ENCODE measurements at regions not wholly inside any gene's neighbourhood (a gene's known extent, or its start where the extent isn't known, plus 50 kb on each side); places are given as distances from the start of the nearest gene placed in this dataset.

DNA sequence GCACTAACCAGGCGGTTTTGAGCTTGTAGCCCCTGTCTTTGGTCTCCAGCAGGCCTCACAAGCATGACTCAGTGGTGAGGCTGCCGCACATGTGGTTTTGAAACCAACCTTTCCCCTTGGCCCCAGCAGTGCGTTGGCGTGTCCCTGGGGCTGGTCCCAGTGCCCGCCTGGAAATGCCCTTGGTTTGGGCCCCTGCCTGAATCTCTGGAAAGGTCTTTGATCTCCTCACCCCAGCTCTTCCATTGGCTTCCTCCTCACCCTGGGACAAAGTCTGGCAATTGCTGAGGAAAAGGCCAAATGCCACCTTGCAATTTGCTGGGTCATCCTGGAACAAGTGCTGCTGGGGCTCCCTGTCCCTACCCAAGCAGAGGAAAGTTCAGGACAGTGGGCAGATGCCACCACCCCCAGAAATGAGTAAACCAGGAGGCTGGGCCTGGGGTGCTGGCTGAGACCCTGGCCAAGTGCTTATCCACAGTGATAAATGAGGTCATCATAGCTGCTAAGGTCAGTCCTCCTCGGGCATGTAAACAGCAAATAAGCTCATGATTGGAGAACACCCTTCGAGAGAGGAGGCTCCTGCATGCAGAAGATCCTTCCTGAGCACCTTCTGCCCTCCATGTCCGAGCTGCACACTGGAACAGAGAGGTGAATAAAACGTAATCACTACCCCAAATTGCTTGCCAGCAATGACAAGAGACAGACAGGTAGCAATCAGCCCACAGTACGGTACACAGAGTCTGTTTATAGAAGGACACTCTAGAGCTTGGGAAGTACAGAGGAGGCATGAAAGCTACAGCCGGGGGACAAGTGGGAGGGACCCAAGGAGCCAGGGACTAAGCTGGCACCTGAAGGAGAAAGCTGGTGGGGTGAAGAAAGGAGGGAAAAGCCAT lies 98.9 kb upstream of the CPEB4 start:
- intact Hi-C loops (cut with micrococcal nuclease) = no loop called here
- no peak for DNase-seq
- ATAC-seq = peak; percentile 25

DNA sequence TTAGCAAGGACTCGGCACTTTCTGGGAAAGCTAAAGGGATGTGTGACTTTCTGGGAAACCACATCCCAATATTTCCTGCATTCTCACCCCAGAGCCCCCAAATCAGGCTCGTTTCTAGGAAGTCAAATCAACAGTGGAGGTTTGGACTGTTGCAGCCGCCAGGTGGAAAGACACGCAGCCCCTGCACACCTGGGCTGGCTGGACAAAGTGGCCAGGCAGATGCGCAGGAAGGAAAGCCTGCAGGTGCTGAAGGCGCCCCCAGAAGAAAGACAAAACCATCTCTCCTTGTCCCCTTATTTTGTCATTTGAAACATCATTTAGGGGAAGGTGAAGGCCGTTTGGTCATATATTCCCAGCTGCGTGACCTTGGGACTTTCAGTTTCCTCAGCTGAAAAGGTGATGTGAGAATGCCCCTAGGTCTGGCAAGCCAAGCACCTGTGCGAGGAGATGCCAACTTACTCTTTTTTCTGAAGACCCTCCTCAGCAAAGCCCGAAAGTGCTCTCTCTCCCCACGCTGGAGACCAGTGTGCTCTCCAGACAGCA lies 97.9 kb upstream of the CPEB4 start:
- intact Hi-C loops (cut with micrococcal nuclease) = no loop called here

DNA sequence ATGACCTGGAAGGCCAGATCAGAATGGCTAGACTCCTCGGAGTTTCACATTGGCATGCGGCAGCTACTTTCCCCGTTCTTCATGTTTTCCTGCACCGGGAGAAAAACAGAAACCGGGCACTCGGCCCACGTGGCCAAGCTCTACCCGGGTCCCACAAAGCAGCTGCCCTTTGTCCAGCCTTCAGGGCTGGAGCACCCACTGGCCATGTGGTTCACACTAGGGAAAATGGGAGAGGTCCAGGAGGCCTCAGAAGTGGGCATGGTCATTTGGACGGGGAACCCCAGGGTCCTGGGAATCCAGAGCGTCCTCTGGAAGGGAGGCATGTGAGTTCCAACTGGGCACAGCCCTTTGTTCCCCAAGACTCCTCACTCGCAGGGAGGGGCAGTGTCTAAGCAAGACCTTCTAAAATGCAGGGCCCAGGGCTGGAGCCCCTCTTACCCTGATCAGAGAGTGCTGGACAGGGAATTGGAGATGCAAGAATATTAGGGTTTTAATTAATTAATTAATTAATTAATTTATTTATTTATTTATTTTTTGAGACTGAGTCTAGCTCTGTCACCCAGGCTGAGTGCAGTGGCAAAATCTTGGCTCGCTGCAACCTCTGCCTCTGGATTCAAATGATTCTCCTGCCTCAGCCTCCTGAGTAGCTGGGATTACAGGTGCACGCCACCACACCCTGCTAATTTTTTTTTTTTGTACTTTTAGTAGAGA lies 97.2 kb upstream of the CPEB4 start:
- ATAC-seq (no peak), DNase-seq (no peak)
- intact Hi-C loops (cut with micrococcal nuclease) = no loop called here

More for the DNA sequence above, 97.9 kb upstream of the CPEB4 start:
- ATAC-seq (no peak), DNase-seq (no peak)

DNA sequence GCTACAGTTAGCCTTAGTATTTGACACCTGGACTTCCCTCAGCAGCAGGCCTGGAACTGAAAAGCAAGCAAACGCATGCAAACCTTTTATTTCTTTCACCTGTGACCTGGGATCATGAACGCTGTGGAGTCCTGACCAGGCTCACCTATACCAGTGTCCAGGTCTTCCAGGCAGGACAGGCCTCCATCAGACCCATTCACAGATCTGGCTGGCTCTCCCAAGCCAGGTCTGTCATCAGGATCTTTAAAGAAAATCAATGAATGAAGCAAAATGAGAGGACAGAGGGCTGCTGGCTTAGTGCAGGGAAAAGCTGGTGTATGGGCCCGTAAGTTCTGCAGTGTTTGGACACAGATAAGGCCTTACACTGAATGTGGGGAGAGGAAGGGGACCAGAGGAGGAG lies 96.3 kb upstream of the CPEB4 start:
- intact Hi-C loops (cut with micrococcal nuclease) = no loop called here
- no peak for ATAC-seq
- no peak for DNase-seq

DNA sequence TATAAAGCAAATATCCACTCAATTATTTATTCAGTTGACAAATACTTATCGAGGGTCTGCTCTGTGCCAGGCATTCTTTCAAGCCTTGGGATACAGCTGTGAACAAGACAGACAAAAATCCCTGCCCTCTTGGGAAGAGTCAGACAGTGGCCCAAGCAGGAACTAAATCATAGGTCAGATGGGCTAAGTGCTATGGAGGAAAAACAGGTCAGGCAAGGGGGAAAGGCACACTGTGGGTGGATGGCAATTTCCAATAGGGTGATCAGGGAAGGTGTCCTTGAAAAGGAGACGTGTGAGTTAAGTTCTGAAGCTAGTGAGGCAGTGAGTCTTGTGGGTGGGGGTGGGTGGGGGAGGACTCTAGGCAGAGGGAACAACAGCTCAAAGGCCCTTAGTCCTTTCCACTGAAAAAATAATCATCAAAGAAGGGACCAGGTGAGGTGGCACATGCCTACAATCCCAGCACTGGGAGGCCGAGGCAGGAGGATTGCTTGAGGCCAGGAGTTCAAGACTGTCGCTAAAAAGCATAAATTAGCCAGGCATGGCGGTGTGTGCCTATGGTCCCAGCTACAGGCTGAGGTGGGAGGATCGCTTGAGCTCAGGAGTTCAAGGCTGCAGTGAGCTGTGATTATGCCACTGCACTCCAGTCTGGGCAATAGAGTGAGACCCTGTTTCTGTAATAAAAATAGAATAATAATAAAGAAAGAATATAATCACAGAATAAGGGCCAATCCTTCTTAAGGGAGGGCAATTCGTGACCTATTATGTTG lies 95.2 kb upstream of the CPEB4 start:
- DNase-seq = no peak
- ATAC-seq = no peak
- intact Hi-C loops (cut with micrococcal nuclease) = no loop called here

DNA sequence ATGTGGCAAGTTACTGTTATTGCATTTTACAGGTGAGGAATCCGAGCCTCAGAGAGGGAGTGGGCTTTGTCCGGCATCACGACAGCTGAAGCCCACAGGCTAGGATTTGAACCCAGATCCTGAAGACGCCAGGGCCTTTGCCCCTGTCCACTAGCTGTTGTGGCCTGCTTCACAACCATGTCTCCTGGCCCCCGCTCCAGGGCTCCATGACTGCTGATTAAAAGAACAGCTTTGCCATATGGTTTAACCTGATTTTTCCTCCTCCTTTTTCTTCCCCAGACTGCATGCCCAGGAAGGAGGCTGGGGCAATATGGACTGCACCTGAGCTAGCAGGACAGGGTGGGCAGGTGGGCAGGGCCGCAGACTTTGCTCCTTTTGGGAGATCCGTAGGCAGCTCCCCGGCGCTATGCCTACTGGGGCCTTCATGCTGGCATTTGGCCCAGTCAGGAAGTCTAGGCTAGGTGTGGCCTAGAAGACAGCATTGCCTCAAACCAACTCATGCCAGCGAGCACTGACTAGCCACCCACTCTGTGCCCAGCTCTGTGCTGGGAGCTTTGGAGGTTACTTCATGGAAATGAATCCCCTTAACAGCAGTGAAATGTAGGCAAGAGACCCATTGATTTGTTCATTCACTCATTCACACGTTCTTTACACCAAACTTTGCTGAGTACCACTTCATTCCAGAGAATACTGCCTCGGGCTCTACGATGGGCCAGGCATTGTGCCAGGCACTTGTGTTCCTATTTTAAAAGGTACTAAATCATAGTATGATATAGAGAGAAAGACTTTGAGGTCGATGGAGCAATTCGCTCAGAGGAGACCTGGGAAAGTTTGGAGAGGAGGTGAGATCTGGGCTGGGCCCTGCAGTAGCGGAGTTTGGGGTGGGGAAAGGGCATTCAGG lies 94.3 kb upstream of the CPEB4 start:
- intact Hi-C loops (cut with micrococcal nuclease) = no loop called here
- no peak for DNase-seq
- ATAC-seq = peak; percentile 27

DNA sequence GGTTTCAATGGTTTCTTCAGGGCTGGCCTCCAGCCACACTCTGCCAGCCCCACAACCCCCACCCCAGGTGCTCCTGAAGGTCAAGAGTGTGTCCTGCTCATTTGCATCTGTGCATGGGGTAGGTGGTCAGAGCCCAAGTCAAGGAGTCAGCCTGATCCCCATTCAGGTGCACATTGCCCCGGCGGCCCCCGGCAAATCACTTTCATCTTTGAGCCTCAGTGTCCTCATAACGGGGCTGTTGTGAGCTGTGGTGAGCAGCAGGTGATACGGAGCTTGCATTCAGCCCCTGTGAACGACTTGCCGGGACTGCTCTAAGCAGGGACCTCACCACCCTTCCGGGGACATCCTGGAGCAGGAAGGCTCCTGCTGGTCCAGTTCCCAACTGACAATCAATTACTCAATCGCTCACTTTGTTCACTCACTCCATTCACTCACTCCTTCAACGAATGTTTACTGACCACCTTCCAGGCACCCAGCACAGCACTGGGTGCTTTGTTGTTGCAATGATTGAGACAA lies 93.2 kb upstream of the CPEB4 start:
- ATAC-seq (no peak), DNase-seq (no peak)
- intact Hi-C loops (cut with micrococcal nuclease) = no loop called here

DNA sequence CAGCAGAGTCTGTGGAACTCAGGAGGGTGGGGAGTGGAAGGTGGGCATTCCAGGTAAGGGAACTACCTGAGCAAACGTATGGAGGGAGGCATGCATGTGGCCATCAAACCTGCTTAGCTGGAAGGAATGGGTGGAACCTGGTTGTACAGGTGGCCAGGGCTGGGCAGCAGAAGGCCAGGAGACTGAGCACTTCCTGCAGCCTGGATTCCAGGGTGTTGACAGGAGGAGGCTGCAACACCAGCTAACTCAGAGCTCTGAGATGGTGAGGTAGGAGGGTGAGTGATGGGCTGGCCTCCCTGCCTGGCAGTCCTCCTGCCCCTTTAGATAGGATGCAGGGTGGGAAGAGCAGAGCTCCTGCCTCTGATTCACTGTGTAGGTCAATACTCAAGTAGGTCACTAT lies 92.5 kb upstream of the CPEB4 start:
- intact Hi-C loops (cut with micrococcal nuclease) = no loop called here
- DNase-seq = peak; percentile 44
- peak; percentile 66 for ATAC-seq

DNA sequence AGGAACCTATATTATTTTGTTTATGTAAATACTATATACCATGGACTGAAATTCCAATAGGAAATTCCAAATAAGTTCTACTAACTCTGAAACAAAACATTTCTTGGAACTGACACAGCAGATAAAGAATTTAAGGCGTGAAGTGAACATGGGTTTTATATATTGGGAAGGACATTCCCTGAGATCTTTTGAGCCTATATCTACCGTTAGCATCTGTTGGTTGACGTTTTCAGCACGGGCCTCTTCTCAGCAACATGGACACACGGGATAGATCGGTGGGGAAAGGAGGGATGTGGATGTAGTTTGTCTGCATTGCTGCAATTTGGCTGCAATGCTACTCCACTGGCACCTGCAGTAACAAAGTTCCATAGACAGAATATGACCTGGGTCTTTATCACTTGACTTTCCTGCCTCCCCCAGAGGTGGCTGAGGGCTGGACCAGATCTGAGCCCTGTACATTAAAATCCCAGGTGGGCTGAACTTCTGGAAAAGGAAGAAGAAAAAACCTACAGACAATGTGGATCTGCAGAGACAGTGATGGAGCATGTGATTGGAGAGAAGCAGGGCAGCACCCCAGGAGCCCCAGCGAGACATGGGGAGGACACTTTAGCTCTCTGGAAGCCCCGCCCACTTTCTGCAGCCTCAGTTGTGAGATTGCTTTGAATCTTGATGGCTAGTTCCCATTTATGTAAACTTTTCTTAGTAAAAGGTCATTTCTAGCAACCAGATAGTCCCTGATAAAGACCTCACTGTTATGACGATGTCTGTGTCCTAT lies 91.2 kb upstream of the CPEB4 start:
- intact Hi-C loops (cut with micrococcal nuclease) = no loop called here

DNA sequence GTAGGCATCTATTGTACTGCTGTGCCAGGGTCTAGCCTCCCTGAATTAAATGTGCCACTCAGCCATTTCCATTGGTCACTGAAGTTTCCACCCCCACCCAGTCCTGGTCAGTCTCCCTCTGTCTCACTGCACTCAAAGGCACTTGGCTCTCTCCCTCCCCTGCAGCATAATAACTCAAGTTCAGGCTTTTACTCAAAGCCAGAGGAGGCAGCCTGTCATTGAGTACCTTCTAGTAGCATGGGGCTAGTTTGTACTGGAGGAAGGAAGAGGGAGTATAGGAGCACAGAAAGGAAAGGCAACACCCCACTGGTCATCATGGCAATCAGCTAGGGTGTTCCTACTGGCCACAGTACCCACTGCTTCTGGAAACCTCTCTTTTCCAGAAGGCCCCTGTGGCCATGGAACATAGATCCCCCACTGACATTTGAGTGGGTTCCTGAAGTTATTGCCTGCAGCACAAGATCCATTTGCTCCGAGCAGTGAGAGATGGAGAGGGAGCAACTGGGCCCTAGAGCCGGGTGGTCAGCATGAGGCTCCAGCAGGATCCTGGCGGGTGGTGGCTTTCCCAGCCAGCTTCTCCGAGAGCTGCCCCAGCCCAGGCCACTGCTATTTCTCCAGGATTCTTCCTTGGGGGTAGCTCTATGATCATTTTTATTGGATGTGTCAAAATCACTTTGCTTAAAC lies 89.9 kb upstream of the CPEB4 start:
- no peak for ATAC-seq
- intact Hi-C loops (cut with micrococcal nuclease) = no loop called here
- no peak for DNase-seq

More for the DNA sequence above, 91.2 kb upstream of the CPEB4 start:
- ATAC-seq = no peak
- DNase-seq = no peak

DNA sequence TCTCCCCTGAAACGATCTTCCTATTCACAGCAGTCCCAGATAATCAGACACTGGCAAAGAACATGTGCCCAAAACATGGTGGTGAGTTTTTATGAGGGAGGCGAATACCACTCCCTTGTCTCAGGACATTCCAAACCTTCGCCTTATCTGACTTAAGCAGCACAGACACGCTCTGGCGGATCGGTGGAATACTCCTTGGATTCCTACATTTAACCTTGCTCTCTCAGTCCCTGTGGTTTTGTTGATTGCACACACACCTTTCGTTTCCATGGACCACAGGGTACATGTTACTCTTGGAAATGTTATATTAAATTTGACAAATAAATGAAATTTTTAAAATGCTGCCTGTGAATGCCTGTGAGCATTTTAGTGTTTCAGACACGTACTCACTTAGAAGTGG lies 87.8 kb upstream of the CPEB4 start:
- DNase-seq (no peak), ATAC-seq (no peak)
- intact Hi-C loops (cut with micrococcal nuclease) = no loop called here

DNA sequence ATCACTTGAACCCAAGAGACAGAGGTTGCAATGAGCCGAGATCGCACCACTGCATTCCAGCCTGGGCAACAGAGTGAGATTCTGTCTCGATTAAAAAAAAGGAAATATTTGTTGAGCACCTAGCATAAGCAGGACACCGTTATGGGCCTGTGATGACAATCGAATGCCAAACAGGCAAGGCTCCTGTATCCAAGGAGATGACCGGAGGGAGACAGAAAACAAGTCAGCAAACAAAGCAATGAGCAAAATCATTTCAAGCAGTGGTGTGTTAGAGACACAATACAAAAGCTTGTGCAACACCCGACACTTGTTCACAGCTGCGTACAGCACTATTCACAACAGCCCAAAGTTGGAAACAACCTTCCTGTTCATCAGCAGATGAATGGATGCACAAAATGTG lies 87.1 kb upstream of the CPEB4 start:
- no peak for ATAC-seq
- intact Hi-C loops (cut with micrococcal nuclease) = no loop called here
- no peak for DNase-seq

DNA sequence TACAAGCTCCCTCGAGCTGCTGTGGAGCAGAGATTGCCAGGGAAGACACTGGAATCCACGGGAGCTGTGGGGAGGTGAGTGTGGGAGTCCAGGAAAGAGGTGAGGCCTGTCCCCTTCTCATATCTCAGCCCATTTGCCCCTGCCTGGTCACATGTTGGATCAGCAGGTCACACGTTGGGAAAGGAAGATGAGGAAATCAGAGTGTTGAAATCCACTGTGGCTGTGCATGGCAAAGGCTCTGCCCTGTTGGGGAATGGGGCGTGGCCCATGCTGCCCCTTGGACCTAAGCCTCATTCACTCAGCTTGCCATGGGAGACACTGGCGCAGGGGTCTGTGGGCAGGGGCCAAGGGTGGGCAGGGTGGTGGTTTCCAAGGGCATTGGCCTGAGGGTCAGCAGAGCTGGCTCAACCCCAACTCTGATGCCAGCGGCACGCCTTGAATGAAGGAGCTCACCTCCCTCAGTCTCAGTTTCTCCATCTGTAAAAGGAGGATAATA lies 85.4 kb upstream of the CPEB4 start:
- DNase-seq = peak; percentile 59
- ATAC-seq = peak; percentile 53

DNA sequence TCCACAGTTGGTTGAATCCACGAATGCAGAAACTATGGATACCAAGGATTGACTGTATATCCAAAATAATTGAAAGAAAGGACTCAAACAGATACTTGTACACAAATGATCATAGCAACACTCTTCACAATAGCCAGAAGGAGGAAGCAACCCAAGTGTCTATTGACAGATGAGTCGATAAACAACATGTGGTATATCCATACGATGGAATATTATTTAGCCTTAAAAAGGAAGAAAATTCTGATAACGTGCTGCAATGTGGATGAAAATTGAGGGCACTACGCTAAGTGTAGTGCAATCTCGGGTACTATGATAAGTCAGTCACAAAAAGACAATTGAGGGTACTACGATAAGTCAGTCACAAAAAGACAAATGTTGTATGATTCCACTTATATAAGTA lies 83.6 kb upstream of the CPEB4 start:
- intact Hi-C loops (cut with micrococcal nuclease) = no loop called here
- DNase-seq = no peak
- no peak for ATAC-seq

More for the DNA sequence above, 85.4 kb upstream of the CPEB4 start:
- intact Hi-C loops (cut with micrococcal nuclease) = no loop called here

DNA sequence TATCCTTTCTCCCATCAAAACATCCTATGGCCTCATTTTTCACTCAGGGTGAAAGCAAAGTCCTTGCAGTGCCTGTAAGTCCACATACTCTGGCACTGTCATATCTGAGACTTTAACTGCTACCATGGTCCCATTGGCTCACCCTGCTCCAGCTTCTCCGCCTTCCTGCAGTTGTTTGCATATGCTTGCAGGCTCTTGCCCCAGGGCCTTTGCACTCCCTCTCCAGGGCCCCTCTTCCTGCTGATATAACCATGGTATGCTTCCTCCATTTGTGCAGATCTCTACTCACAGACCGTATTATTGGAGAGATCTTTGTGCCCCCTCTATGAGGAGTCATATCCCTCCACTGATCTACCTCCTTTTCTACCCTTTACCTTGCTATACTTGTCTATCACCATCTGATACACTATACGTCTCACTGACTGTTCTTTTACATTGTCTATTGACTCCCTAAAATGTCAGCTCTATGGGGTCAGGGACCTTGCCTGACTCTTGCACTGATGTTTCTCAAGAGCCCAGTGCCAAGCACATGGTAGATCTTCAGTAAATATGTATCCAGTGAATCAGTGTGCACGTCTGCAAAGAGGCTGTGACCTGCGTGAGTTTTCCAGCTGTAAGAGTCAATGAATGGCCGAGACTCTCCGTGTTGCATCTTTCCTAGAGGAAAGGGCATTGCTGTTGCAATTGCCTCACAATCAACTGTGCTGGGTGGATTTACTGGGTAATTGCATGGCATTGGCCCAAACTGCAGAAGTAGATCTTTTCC lies 81.7 kb upstream of the CPEB4 start:
- DNase-seq = no peak
- ATAC-seq = no peak
- intact Hi-C loops (cut with micrococcal nuclease) = no loop called here

DNA sequence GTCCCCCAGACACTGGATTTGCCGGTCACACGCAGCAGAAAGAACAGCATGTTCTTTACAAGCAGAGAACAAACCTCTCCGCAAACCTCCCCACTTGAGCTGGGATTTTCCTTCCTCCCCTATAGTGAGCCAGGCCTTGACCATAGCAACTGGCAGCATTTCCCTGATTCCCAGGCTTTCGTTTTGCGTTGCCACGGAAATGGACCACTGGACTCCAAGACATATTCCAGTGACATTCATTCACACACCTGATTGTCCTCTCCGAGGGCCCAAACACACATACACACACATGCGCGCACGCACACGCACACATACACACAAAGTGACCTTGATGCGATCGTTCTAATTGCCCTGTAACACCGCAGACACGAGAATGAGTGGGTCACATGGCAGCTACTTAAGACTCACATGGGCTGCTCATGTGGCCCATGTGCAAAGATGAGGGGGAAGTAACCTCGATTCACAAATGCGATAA lies 80.9 kb upstream of the CPEB4 start:
- ATAC-seq (no peak), DNase-seq (no peak)
- intact Hi-C loops (cut with micrococcal nuclease) = no loop called here
